OCI-LY7 (cell line): ENCODE measurements at regions not wholly inside any gene's neighbourhood (a gene's known extent, or its start where the extent isn't known, plus 50 kb on each side); places are given as distances from the start of the nearest gene placed in this dataset.

Source experiments
- EZH2phosphoT487 ChIP-seq: fragments of 200-600 bp; sonication (generic); IDR thresholded peaks from 2 replicates; pipeline ENCODE4 v1.6.1; 2018; ENCODE audit warnings: low read depth, borderline replicate concordance, mild to moderate bottlenecking, mixed run types, antibody characterized with exemption, low read length, moderate library complexity, mixed read lengths
- TF ChIP-seq, protein P1 (sequence below): fragments of 200-600 bp; sonication (generic); conservative IDR thresholded peaks from 2 replicates; pipeline ENCODE4 v1.5.1; 2014; ENCODE audit warnings: mild to moderate bottlenecking, antibody characterized with exemption, low read length, moderate library complexity, mixed read lengths

DNA sequence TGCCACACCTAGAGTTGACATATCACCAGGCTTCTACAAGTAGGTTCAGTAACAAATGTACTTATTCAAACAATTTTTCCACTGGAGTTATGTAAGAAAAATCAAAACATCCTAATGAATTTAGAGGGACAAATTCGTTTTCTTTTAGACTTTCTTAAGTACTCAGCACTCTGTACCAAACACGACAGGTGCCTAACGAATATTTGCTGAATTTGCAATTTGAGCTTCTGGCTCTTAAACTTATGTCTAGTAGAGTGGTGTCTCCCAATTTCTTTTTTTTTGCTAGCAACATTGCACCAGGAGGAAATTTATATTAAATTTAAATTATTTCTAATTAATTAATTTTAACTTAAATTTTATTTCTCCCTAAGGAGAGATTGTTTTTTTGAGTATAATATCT lies 397.0 kb downstream of the CNTN3 start:
- TF ChIP-seq, protein P1, sequence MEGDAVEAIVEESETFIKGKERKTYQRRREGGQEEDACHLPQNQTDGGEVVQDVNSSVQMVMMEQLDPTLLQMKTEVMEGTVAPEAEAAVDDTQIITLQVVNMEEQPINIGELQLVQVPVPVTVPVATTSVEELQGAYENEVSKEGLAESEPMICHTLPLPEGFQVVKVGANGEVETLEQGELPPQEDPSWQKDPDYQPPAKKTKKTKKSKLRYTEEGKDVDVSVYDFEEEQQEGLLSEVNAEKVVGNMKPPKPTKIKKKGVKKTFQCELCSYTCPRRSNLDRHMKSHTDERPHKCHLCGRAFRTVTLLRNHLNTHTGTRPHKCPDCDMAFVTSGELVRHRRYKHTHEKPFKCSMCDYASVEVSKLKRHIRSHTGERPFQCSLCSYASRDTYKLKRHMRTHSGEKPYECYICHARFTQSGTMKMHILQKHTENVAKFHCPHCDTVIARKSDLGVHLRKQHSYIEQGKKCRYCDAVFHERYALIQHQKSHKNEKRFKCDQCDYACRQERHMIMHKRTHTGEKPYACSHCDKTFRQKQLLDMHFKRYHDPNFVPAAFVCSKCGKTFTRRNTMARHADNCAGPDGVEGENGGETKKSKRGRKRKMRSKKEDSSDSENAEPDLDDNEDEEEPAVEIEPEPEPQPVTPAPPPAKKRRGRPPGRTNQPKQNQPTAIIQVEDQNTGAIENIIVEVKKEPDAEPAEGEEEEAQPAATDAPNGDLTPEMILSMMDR = no peak
- no peak for TF ChIP-seq EZH2phosphoT487
